GM21367 (cell line): ENCODE measurements at regions not wholly inside any gene's neighbourhood (a gene's known extent, or its start where the extent isn't known, plus 50 kb on each side); places are given as distances from the start of the nearest gene placed in this dataset.
"Not testable (repeated sequence)": the region's sequence is repeated elsewhere in the genome, so short reads cannot be mapped to it uniquely, and the experiment has no call there.

Source experiments
- ATAC-seq: cut with Tn5 transposase; IDR thresholded peaks from one replicate; pipeline ENCODE4 v1.9.1; 2021; ENCODE audit not compliant: unreplicated experiment

DNA sequence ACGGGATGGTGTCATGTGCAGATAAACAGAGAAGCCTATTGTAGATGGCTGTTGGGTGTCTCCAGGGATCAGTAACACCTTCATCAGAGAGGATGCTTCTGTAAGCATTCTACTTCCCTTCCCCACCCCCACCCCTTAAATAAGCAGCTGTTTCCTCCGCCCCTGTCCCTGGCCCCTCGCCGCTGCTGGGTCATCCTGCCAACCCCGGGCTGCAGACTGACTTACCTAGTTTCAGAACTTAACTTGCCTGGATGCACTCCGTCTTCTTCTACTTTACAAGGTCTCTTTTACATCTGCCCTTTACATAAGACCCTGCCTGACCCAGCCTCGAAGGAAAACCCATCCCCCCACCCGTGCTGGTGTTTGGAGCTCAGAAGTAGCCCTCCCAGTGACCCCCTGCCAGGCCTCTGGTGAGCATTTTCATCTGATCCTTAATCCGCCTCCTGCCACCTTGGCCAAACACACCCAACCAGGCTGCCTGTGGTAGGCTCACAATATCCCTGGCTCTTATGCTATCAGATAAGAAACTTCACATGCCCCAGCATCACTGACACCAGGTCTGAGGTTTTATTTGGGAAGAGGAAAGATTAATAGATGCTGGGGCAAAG lies 103.0 kb upstream of the HES1 start:
- ATAC-seq = no peak

GRCh38 chr3:194034346-194035336 lies 101.3 kb upstream of the HES1 start:
- ATAC-seq = no peak

GRCh38 chr3:194035406-194036138 lies 100.4 kb upstream of the HES1 start:
- no peak for ATAC-seq

DNA sequence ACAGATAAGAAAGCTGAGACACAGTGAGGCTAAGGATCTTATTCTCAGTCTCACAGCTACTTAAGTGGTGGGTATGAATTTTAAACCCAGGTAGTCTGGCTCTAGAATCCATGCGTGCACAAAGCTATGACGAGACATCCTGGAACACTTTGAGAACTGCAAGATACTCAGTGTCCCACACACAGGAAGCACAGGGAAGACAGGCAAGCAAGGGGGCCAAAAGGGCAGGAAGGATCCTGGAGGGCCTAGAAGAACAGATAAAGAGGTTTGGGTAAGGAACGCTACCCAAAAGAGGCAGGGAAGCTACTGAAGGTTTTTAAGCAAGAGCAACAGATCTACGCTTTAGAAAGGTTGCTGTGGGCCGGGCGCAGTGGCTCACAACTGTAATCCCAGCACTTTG lies 99.1 kb upstream of the HES1 start:
- no peak for ATAC-seq

DNA sequence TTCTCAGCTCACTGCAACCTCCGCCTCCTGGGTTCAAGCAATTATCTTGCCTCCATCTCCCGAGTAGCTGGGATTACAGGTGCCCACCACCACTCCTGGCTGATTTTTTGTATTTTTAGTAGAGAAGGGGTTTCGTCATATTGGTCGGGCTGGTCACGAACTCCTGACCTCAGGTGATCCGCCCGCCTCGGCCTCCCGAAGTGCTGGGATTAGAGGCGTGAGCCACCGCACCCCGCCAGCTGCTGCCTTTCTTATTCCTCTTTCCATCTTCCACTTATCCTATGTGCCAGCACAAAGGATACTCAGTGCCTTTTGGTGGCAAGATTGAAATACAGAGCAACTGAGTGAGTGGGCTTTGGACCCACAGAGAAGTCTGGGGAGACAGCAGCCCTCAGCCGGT lies 97.6 kb upstream of the HES1 start:
- not testable (repeated sequence) for ATAC-seq

DNA sequence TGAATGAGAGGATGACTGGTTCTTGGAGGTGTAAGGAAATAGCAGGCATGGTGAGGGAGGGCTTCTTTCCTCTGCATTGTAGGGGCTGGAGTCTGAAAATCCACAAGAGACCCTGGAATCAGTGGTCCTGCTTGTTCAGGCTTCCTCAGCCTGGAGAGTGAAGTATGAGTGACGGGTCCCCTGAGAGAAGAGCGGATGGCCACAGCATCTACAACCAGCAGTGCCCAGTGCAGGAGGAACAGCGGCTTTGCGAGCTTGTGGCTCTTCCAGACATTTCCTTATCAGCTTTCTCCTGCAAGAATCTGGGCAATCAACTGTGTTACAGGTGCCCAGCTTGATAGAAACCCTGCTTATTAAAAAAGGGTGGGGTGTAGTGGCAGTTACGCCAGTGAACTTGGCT lies 97.0 kb upstream of the HES1 start:
- ATAC-seq = no peak

DNA sequence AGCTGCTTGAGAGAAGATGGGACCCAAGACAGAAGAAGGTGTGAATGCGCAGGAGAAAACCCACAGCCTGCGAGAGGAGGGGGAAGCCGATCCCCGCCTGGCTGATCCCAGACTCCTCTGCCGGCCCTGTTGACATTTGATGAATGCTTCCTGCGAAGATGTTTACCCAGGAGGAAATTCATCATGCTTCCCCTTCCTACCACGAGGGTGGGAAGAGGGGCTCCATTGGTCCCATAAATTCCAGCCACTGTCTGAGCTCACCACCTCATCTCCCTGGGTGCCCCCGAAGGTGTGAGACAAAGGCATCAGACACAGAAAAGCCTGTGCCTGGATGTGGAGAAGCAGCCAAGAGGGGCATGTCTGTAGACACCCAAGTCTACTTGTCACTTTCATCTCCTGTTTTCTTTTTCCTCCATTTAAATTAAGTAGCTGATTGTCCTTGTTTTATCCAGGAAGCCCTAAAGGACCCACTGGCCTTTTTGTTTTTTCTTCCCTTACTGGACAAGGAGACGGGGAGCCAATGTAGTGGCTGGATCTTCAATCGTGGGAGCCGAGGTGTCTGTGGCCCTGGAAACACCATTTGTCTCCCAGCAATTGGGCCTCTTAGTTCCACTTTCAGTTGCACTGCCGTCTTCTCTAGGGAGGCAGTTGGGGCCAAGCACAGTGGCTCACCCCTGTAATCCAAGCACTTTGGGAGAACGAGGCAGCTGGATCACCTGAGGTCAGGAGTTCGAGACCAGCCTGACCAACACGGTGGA lies 95.3 kb upstream of the HES1 start:
- ATAC-seq = no peak

DNA sequence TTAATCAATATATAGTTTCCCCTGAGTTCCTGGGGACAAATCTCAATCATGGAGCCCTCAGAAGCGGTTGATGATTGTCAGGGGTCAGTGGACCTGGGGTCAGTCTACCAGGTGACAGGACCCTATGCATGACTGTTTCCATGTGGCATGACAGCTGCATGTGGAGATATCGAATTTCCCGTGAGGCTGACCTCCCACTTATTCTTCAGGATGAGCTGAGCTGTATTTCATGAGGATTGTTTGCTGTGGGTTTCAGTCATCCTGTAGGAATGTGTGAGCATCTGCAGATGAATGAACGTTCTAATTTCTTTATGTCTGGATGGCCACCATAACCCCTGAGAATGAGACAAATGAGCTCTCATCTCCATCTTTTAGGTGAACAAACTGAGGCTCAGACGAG lies 93.0 kb upstream of the HES1 start:
- ATAC-seq = no peak

DNA sequence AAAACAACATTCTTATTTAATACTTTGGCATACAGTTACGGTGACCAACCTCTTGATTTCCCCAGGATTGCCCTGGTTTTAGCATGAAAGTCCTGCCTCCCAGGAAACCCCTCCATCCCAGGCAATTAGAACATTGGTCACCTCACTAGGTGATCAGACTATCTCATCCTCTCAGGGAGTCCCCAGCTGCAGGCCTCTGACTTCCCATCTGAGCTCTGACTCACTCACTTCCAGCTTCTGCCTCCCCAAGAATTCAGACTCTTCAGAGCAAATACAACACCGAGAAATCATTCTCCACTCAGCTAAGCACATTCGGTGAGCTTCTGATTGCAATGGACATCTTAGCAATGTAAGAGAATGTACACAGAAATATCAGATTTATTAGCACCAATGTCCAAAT lies 92.4 kb upstream of the HES1 start:
- no peak for ATAC-seq

- ATAC-seq = no peak
Measured at GRCh38 chr3:194045289-194045688, 90.7 kb upstream of the HES1 start.

GRCh38 chr3:194045919-194046318 lies 90.0 kb upstream of the HES1 start:
- no peak for ATAC-seq

- no peak for ATAC-seq
Measured at GRCh38 chr3:194046531-194046930, 89.4 kb upstream of the HES1 start.

DNA sequence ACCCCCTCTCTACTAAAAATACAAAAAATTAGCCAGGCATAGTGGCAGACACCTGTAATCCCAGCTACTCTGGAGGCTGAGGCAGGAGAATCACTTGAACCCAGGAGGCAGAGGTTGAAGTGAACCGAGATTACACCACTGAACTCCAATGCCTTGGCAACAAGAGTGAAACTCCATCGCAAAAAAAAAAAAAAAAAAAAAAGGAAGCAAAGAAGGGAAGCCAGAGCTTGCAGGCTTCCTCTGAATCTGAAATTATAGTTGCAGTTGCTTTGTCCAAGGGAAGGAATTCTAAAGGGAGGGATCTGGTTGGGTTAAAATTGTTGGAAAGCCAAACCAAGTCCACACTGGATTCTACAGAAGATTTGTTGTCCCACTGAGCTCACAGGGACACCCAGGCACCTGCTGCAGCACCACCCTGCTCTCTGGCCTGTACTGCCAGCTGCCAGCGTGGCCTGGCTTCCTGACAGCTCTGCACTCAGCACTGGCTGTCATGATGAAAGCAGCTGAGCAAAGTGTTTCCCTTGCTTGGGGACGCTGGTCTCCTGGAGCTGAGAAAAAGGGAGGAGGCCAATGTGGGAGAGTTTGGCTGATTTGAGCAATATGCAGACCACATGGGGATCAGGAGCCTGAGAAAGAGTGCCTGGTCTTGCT lies 88.8 kb upstream of the HES1 start:
- no peak for ATAC-seq

DNA sequence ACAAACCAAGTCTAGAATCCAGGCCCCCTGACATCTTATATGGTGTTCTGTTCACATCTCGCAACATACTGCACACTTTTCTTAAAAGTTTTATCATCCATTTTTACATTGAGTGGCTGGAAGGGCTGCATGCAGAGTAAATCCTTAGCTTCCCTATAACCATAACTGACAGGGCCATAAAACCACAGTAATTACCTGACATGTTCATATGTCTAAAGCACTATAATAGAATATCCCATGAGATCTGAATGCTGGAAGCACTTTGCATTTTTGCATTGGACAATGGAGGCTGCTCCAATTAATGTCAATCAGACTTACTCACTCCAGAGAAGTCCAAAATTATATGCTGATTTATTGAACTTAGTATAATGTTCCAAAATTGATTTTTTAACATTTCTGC lies 86.6 kb upstream of the HES1 start:
- ATAC-seq = no peak

DNA sequence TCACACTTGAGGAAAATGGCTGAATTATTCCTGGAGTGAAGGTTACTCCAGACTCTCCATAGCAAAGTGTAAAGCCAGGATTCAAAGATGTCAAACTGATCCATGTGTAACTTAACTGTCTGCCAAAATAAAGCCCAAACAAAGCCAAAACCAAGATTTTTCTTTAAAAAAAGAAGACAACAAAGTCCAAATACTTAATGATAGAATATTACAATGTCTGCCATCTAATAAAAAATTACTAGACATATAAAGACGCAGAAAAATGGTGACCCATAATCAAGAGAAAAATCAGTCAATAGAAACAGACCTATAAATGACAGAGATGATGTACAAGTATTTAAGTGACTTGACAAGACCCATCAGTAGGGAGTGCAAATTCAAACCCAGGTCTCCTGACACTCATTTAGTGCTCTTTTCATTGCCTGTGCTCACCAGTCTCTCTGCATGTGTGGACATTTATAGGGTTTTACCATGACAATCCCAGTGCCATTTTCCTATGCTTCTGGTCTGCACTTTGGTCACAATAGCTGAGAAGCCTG lies 85.1 kb upstream of the HES1 start:
- ATAC-seq = no peak

GRCh38 chr3:194051366-194052149 lies 84.4 kb upstream of the HES1 start:
- no peak for ATAC-seq

- no peak for ATAC-seq
Measured at GRCh38 chr3:194053136-194053535, 82.8 kb upstream of the HES1 start.

DNA sequence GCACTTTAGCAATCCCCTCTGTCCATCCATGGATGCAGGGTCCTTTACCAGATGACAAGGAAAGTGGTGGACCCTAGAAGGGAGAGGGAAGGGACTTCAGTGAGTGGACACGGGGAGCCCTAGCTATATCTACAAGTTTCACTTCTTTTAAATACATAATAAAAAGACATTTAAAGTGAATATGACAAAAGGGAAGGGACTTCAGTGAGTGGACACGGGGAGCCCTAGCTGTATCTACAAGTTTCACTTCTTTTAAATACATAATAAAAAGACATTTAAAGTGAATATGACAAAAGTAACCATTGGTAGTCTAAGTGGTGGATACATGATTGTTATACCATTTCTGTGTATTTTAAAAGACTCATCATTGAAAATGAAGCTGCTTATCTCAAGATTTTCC lies 81.9 kb upstream of the HES1 start:
- ATAC-seq = no peak

DNA sequence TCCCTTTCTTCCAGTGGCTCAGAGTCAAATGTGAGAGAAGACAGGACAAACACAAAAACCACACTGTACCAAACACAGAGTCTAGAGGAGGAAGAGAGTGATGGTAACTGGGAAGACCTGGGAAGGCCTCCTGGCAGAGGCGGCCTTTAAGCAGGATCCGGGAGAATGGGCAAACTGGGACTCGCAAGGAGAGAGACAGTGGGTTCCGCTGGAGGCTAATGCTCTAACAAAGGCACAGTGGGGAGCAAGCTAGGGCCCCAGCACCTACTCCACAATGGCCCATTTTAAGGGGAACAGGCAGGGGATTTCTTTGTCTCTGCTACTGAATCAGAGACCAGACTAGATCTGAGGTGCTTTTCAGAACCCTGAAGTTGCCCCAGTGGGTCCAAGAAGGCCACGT lies 81.4 kb upstream of the HES1 start:
- no peak for ATAC-seq

DNA sequence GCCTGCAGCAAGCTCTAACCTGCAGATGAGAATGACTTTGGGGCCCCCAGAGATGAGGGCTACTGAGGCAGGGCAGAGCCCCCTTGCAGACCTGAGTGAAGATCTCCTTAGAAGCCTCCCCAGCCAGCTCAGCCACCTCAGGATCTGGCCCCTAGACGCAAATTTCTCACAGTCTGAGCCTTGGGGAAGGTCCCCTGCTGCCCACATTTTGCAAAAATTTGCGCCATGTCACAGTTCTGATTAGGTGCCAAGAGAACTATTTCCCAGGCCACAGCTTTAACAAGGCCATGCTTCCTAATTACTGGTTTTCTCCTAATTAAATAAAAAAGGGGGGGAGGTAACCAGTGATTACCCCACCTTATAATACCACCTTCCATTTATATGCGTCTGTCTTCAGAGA lies 81.0 kb upstream of the HES1 start:
- no peak for ATAC-seq
